ENCODE measurements at regions not wholly inside any gene's neighbourhood (a gene's known extent, or its start where the extent isn't known, plus 50 kb on each side); places are given as distances from the start of the nearest gene placed in this dataset.

DNA sequence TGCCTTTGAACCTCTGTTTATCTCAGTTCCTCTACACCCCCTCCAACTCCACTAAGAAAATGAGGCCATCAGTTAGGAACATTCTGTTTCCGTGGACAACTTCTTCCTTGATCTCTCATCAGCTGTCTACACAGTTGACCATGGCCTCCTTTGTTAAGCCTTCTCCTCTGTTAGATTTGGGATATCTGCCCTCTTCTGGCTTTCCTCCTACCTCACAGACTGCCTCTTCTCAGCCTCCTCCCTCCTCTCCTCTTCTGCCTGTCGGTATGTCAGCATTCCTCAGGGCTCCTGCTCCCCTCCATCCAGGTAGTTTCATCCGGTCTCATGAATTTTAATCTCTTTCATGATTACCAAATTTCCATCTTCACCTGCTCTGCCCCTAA, 454.9 kb downstream of the FOXO1 start (continued):
- no peak for TF ChIP-seq EZH2phosphoT487 (IDR thresholded peaks at IDR 0.05; ENCODE audit: unreplicated experiment)

GRCh38 chr13:40213779-40214178, 452.7 kb downstream of the FOXO1 start:
- Histone ChIP-seq H3K36me3 (ENCODE audit: insufficient read depth) (no peaks in the 10 kb centered on the region), H3K27me3 (ENCODE audit: insufficient read depth) (no peaks in the 10 kb centered on the region), H3K4me2 (no peak overlapping the region), H3K4me1 (ENCODE audit: insufficient read depth) (no peaks in the 10 kb centered on the region), H3F3A (replicated peaks; ENCODE audit: low read depth) (no peaks in the 10 kb centered on the region), H3K9me2 (ENCODE audit: insufficient read depth) (peaks cover 4% of the 10 kb centered on the region), H4K20me1 (replicated peaks; ENCODE audit: insufficient read depth) (no peaks in the 10 kb centered on the region), H2AFZ (no peak overlapping the region), H3K27ac (ENCODE audit: low read depth) (no peak overlapping the region), H3K4me3 (no peak overlapping the region), H3K79me2 (replicated peaks; ENCODE audit: insufficient read depth) (no peaks in the 10 kb centered on the region)
- Mint-ChIP-seq H3K36me3 (ENCODE audit: low read depth) (no peaks in the 10 kb centered on the region), H3K27ac (no peak overlapping the region), H3K9me3 (no peaks in the 10 kb centered on the region), H3K4me1 (no peaks in the 10 kb centered on the region; the same call in 2 of the 3 replicates), H3K27me3 (ENCODE audit: insufficient read depth, low read depth, poor library complexity) (no peaks in the 10 kb centered on the region), H3K4me3 (no peak overlapping the region)
- TF ChIP-seq JUNB (IDR thresholded peaks at IDR 0.05; ENCODE audit: unreplicated experiment) (no peak), ZNF114 (CRISPR knock-in tag; IDR thresholded peaks at IDR 0.05) (no peak), ETS1 (IDR thresholded peaks at IDR 0.05) (no peak)
- no peak for ATAC-seq
- DNase-seq (ENCODE audit: low spot score): no peak

GRCh38 chr13:40215311-40215710, 451.1 kb downstream of the FOXO1 start:
- H3K36me3 ChIP-seq (ENCODE audit: insufficient read depth): no peaks in the 10 kb centered on the region
- H3K9me2 ChIP-seq (ENCODE audit: insufficient read depth): peaks cover 4% of the 10 kb centered on the region
- TF ChIP-seq, protein P1, sequence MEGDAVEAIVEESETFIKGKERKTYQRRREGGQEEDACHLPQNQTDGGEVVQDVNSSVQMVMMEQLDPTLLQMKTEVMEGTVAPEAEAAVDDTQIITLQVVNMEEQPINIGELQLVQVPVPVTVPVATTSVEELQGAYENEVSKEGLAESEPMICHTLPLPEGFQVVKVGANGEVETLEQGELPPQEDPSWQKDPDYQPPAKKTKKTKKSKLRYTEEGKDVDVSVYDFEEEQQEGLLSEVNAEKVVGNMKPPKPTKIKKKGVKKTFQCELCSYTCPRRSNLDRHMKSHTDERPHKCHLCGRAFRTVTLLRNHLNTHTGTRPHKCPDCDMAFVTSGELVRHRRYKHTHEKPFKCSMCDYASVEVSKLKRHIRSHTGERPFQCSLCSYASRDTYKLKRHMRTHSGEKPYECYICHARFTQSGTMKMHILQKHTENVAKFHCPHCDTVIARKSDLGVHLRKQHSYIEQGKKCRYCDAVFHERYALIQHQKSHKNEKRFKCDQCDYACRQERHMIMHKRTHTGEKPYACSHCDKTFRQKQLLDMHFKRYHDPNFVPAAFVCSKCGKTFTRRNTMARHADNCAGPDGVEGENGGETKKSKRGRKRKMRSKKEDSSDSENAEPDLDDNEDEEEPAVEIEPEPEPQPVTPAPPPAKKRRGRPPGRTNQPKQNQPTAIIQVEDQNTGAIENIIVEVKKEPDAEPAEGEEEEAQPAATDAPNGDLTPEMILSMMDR (conservative IDR thresholded peaks at IDR 0.05; ENCODE audit: low read depth in 2 of 2): no peak
- H3K79me2 ChIP-seq (replicated peaks; ENCODE audit: insufficient read depth): no peaks in the 10 kb centered on the region
- H4K20me1 ChIP-seq (replicated peaks; ENCODE audit: insufficient read depth): 0 out of 2 replicates have a peak, but pooled peaks cover under 1% of the 10 kb centered on the region
- H3K36me3 Mint-ChIP-seq (ENCODE audit: low read depth): no peaks in the 10 kb centered on the region
- no peak overlapping the region for H3K4me2 ChIP-seq
- H3K4me3 ChIP-seq: no peak overlapping the region
- no peak overlapping the region for H3K27ac ChIP-seq (ENCODE audit: low read depth)
- H3F3A ChIP-seq (replicated peaks; ENCODE audit: low read depth): no peaks in the 10 kb centered on the region
- ATAC-seq: no peak
- no peaks in the 10 kb centered on the region for H3K27me3 Mint-ChIP-seq (ENCODE audit: insufficient read depth, low read depth, poor library complexity)
- H3K27me3 ChIP-seq (ENCODE audit: insufficient read depth): no peaks in the 10 kb centered on the region
- H3K9me3 Mint-ChIP-seq: no peaks in the 10 kb centered on the region; the same call in 2 of the 3 replicates
- no peak overlapping the region for H3K4me3 Mint-ChIP-seq
- H3K4me1 Mint-ChIP-seq: no peaks in the 10 kb centered on the region; the same call in 2 of the 3 replicates
- no peak for DNase-seq (ENCODE audit: low spot score)
- no peaks in the 10 kb centered on the region for H3K4me1 ChIP-seq (ENCODE audit: insufficient read depth)
- no peak overlapping the region for H3K27ac Mint-ChIP-seq
- H2AFZ ChIP-seq: no peak overlapping the region

DNA sequence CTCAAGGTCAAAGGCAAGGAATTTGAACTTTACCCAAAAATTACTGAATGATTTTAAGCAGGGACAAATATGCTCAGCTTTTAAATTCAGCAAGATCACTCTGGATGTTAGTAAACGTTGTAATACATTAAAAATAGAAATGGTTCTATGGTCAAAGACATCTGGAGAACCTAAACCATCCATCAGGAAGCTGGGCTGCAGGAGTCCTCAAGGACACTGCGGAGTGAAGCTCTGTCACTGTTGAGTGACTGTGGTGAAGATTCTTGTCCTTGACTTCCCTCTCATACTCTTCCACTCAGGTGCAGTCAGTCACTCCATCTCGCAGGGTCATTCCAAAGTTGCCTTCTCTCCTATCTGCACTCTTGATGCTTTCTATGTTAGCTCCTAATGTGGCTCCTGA, 450.7 kb downstream of the FOXO1 start:
- H3K9me2 ChIP-seq (ENCODE audit: insufficient read depth): peaks cover 4% of the 10 kb centered on the region
- Mint-ChIP-seq H3K27me3 (ENCODE audit: insufficient read depth, low read depth, poor library complexity) (no peaks in the 10 kb centered on the region), H3K27ac (no peak overlapping the region)
- TF ChIP-seq, protein P2, sequence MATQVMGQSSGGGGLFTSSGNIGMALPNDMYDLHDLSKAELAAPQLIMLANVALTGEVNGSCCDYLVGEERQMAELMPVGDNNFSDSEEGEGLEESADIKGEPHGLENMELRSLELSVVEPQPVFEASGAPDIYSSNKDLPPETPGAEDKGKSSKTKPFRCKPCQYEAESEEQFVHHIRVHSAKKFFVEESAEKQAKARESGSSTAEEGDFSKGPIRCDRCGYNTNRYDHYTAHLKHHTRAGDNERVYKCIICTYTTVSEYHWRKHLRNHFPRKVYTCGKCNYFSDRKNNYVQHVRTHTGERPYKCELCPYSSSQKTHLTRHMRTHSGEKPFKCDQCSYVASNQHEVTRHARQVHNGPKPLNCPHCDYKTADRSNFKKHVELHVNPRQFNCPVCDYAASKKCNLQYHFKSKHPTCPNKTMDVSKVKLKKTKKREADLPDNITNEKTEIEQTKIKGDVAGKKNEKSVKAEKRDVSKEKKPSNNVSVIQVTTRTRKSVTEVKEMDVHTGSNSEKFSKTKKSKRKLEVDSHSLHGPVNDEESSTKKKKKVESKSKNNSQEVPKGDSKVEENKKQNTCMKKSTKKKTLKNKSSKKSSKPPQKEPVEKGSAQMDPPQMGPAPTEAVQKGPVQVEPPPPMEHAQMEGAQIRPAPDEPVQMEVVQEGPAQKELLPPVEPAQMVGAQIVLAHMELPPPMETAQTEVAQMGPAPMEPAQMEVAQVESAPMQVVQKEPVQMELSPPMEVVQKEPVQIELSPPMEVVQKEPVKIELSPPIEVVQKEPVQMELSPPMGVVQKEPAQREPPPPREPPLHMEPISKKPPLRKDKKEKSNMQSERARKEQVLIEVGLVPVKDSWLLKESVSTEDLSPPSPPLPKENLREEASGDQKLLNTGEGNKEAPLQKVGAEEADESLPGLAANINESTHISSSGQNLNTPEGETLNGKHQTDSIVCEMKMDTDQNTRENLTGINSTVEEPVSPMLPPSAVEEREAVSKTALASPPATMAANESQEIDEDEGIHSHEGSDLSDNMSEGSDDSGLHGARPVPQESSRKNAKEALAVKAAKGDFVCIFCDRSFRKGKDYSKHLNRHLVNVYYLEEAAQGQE (IDR thresholded peaks at IDR 0.05; ENCODE audit: unreplicated experiment): no peak
- TF ChIP-seq CREB1 (CRISPR knock-in tag; IDR thresholded peaks at IDR 0.05; ENCODE audit: low read depth): no peak
- no peak for TF ChIP-seq NANOG (IDR thresholded peaks at IDR 0.05; ENCODE audit: borderline replicate concordance)
- TF ChIP-seq, protein P1 (conservative IDR thresholded peaks at IDR 0.05; ENCODE audit: low read depth in 2 of 2): no peak
- no peak for TF ChIP-seq STAT1 (IDR thresholded peaks at IDR 0.05; ENCODE audit: unreplicated experiment)
- no peak for TF ChIP-seq JUNB (IDR thresholded peaks at IDR 0.05; ENCODE audit: unreplicated experiment)
- TF ChIP-seq ZNF331 (CRISPR knock-in tag; IDR thresholded peaks at IDR 0.05; ENCODE audit: low read depth): no peak

More for the DNA sequence above, 450.7 kb downstream of the FOXO1 start:
- Histone ChIP-seq H2AFZ (no peak overlapping the region), H3K27me3 (ENCODE audit: insufficient read depth) (no peaks in the 10 kb centered on the region), H3K79me2 (replicated peaks; ENCODE audit: insufficient read depth) (no peaks in the 10 kb centered on the region), H3K36me3 (ENCODE audit: insufficient read depth) (no peaks in the 10 kb centered on the region), H3K27ac (ENCODE audit: low read depth) (no peak overlapping the region), H3K4me2 (no peak overlapping the region), H4K20me1 (replicated peaks; ENCODE audit: insufficient read depth) (0 out of 2 replicates have a peak, but pooled peaks cover 3% of the 10 kb centered on the region), H3F3A (replicated peaks; ENCODE audit: low read depth) (no peaks in the 10 kb centered on the region), H3K4me1 (ENCODE audit: insufficient read depth) (no peaks in the 10 kb centered on the region), H3K4me3 (no peak overlapping the region)
- Mint-ChIP-seq H3K4me3 (no peak overlapping the region), H3K4me1 (no peaks in the 10 kb centered on the region; the same call in 2 of the 3 replicates), H3K9me3 (no peaks in the 10 kb centered on the region; the same call in 2 of the 3 replicates), H3K36me3 (ENCODE audit: low read depth) (no peaks in the 10 kb centered on the region)
- ATAC-seq: no peak
- no peak for DNase-seq (ENCODE audit: low spot score)

Measured in GM23338 (cell line).